ENCODE measurements at regions not wholly inside any gene's neighbourhood (a gene's known extent, or its start where the extent isn't known, plus 50 kb on each side); places are given as distances from the start of the nearest gene placed in this dataset.

- H3K36me3 ChIP-seq (ENCODE audit: control insufficient read depth in 1 of 2, insufficient read depth in 2 of 2, low read length in 2 of 2) = no peaks in the 10 kb centered on the region
- H3K9me3 ChIP-seq (ENCODE audit: control insufficient read depth in 1 of 2, low read length in 2 of 2) = no peaks in the 10 kb centered on the region
- no peak overlapping the region for H3K4me3 ChIP-seq (ENCODE audit: low read depth in 1 of 2, low read length in 2 of 2)
- no peak overlapping the region for H3K27ac ChIP-seq (ENCODE audit: low read length)
- H3K27me3 ChIP-seq (ENCODE audit: low read depth, low read length) = no peaks in the 10 kb centered on the region
- no peaks in the 10 kb centered on the region for H3K4me1 ChIP-seq (ENCODE audit: control insufficient read depth in 1 of 2, insufficient read depth in 2 of 2, low read length in 2 of 2)
Measured at GRCh38 chr3:18649666-18650363, 224.7 kb upstream of the SATB1 start.

- Histone ChIP-seq H3K27ac (ENCODE audit: low read length) (no peak overlapping the region), H3K36me3 (ENCODE audit: control insufficient read depth in 1 of 2, insufficient read depth in 2 of 2, low read length in 2 of 2) (no peaks in the 10 kb centered on the region), H3K9me3 (ENCODE audit: control insufficient read depth in 1 of 2, low read length in 2 of 2) (no peaks in the 10 kb centered on the region), H3K4me1 (ENCODE audit: control insufficient read depth in 1 of 2, insufficient read depth in 2 of 2, low read length in 2 of 2) (no peaks in the 10 kb centered on the region), H3K27me3 (ENCODE audit: low read depth, low read length) (no peaks in the 10 kb centered on the region), H3K4me3 (ENCODE audit: low read depth in 1 of 2, low read length in 2 of 2) (no peak overlapping the region)
Measured at GRCh38 chr3:18648868-18649462, 223.8 kb upstream of the SATB1 start.

- H3K4me3 ChIP-seq (ENCODE audit: low read depth in 1 of 2, low read length in 2 of 2) = no peak overlapping the region
- no peaks in the 10 kb centered on the region for H3K36me3 ChIP-seq (ENCODE audit: control insufficient read depth in 1 of 2, insufficient read depth in 2 of 2, low read length in 2 of 2)
- H3K9me3 ChIP-seq (ENCODE audit: control insufficient read depth in 1 of 2, low read length in 2 of 2) = no peaks in the 10 kb centered on the region
- H3K27ac ChIP-seq (ENCODE audit: low read length) = no peak overlapping the region
- H3K4me1 ChIP-seq (ENCODE audit: control insufficient read depth in 1 of 2, insufficient read depth in 2 of 2, low read length in 2 of 2) = no peaks in the 10 kb centered on the region
- no peaks in the 10 kb centered on the region for H3K27me3 ChIP-seq (ENCODE audit: low read depth, low read length)
Measured at GRCh38 chr3:18648159-18648558, 223.0 kb upstream of the SATB1 start.

- no peaks in the 10 kb centered on the region for H3K4me1 ChIP-seq (ENCODE audit: control insufficient read depth in 1 of 2, insufficient read depth in 2 of 2, low read length in 2 of 2)
- no peak overlapping the region for H3K4me3 ChIP-seq (ENCODE audit: low read depth in 1 of 2, low read length in 2 of 2)
- H3K27ac ChIP-seq (ENCODE audit: low read length) = no peak overlapping the region
- H3K36me3 ChIP-seq (ENCODE audit: control insufficient read depth in 1 of 2, insufficient read depth in 2 of 2, low read length in 2 of 2) = no peaks in the 10 kb centered on the region
- H3K27me3 ChIP-seq (ENCODE audit: low read depth, low read length) = no peaks in the 10 kb centered on the region
- no peaks in the 10 kb centered on the region for H3K9me3 ChIP-seq (ENCODE audit: control insufficient read depth in 1 of 2, low read length in 2 of 2)
Measured at GRCh38 chr3:18645619-18646018, 220.5 kb upstream of the SATB1 start.

- no peaks in the 10 kb centered on the region for H3K4me1 ChIP-seq (ENCODE audit: control insufficient read depth in 1 of 2, insufficient read depth in 2 of 2, low read length in 2 of 2)
- no peaks in the 10 kb centered on the region for H3K36me3 ChIP-seq (ENCODE audit: control insufficient read depth in 1 of 2, insufficient read depth in 2 of 2, low read length in 2 of 2)
- no peaks in the 10 kb centered on the region for H3K27me3 ChIP-seq (ENCODE audit: low read depth, low read length)
- no peak overlapping the region for H3K27ac ChIP-seq (ENCODE audit: low read length)
- H3K9me3 ChIP-seq (ENCODE audit: control insufficient read depth in 1 of 2, low read length in 2 of 2) = no peaks in the 10 kb centered on the region
- no peak overlapping the region for H3K4me3 ChIP-seq (ENCODE audit: low read depth in 1 of 2, low read length in 2 of 2)
Measured at GRCh38 chr3:18643281-18643680, 218.1 kb upstream of the SATB1 start.

- Histone ChIP-seq H3K9me3 (ENCODE audit: control insufficient read depth in 1 of 2, low read length in 2 of 2) (no peaks in the 10 kb centered on the region), H3K4me3 (ENCODE audit: low read depth in 1 of 2, low read length in 2 of 2) (no peak overlapping the region)
Measured at GRCh38 chr3:18641916-18642315, 216.8 kb upstream of the SATB1 start.

GRCh38 chr3:18635215-18635614 is 210.1 kb upstream of the SATB1 start:
- Histone ChIP-seq H3K27me3 (ENCODE audit: low read depth, low read length) (no peaks in the 10 kb centered on the region), H3K27ac (ENCODE audit: low read length) (no peak overlapping the region), H3K9me3 (ENCODE audit: control insufficient read depth in 1 of 2, low read length in 2 of 2) (peaks cover 0 to 4% of the 10 kb centered on the region in 2 donors), H3K36me3 (ENCODE audit: control insufficient read depth in 1 of 2, insufficient read depth in 2 of 2, low read length in 2 of 2) (no peaks in the 10 kb centered on the region), H3K4me3 (ENCODE audit: low read depth in 1 of 2, low read length in 2 of 2) (no peak overlapping the region), H3K4me1 (ENCODE audit: control insufficient read depth in 1 of 2, insufficient read depth in 2 of 2, low read length in 2 of 2) (no peaks in the 10 kb centered on the region)

More at GRCh38 chr3:18641916-18642315, 216.8 kb upstream of the SATB1 start:
- no peaks in the 10 kb centered on the region for H3K4me1 ChIP-seq (ENCODE audit: control insufficient read depth in 1 of 2, insufficient read depth in 2 of 2, low read length in 2 of 2)
- no peaks in the 10 kb centered on the region for H3K36me3 ChIP-seq (ENCODE audit: control insufficient read depth in 1 of 2, insufficient read depth in 2 of 2, low read length in 2 of 2)
- no peaks in the 10 kb centered on the region for H3K27me3 ChIP-seq (ENCODE audit: low read depth, low read length)
- H3K27ac ChIP-seq (ENCODE audit: low read length) = no peak overlapping the region

GRCh38 chr3:18634461-18634860 is 209.3 kb upstream of the SATB1 start:
- Histone ChIP-seq H3K36me3 (ENCODE audit: control insufficient read depth in 1 of 2, insufficient read depth in 2 of 2, low read length in 2 of 2) (no peaks in the 10 kb centered on the region), H3K4me1 (ENCODE audit: control insufficient read depth in 1 of 2, insufficient read depth in 2 of 2, low read length in 2 of 2) (no peaks in the 10 kb centered on the region), H3K27me3 (ENCODE audit: low read depth, low read length) (no peaks in the 10 kb centered on the region), H3K4me3 (ENCODE audit: low read depth in 1 of 2, low read length in 2 of 2) (no peak overlapping the region), H3K9me3 (ENCODE audit: control insufficient read depth in 1 of 2, low read length in 2 of 2) (peaks cover 0 to 4% of the 10 kb centered on the region in 2 donors), H3K27ac (ENCODE audit: low read length) (no peak overlapping the region)

- H3K4me1 ChIP-seq (ENCODE audit: control insufficient read depth in 1 of 2, insufficient read depth in 2 of 2, low read length in 2 of 2) = no peaks in the 10 kb centered on the region
- H3K9me3 ChIP-seq (ENCODE audit: control insufficient read depth in 1 of 2, low read length in 2 of 2) = peaks cover 0 to 4% of the 10 kb centered on the region in 2 donors
Measured at GRCh38 chr3:18633002-18633401, 207.9 kb upstream of the SATB1 start.

GRCh38 chr3:18630295-18630694 is 205.2 kb upstream of the SATB1 start:
- Histone ChIP-seq H3K4me1 (ENCODE audit: control insufficient read depth in 1 of 2, insufficient read depth in 2 of 2, low read length in 2 of 2) (no peaks in the 10 kb centered on the region), H3K27ac (ENCODE audit: low read length) (no peak overlapping the region), H3K27me3 (ENCODE audit: low read depth, low read length) (no peaks in the 10 kb centered on the region), H3K4me3 (ENCODE audit: low read depth in 1 of 2, low read length in 2 of 2) (no peak overlapping the region), H3K36me3 (ENCODE audit: control insufficient read depth in 1 of 2, insufficient read depth in 2 of 2, low read length in 2 of 2) (no peaks in the 10 kb centered on the region), H3K9me3 (ENCODE audit: control insufficient read depth in 1 of 2, low read length in 2 of 2) (peaks cover 0 to 4% of the 10 kb centered on the region in 2 donors)

More at GRCh38 chr3:18633002-18633401, 207.9 kb upstream of the SATB1 start:
- Histone ChIP-seq H3K27ac (ENCODE audit: low read length) (no peak overlapping the region), H3K27me3 (ENCODE audit: low read depth, low read length) (no peaks in the 10 kb centered on the region), H3K4me3 (ENCODE audit: low read depth in 1 of 2, low read length in 2 of 2) (no peak overlapping the region), H3K36me3 (ENCODE audit: control insufficient read depth in 1 of 2, insufficient read depth in 2 of 2, low read length in 2 of 2) (no peaks in the 10 kb centered on the region)

GRCh38 chr3:18625085-18625484 is 199.9 kb upstream of the SATB1 start:
- Histone ChIP-seq H3K4me3 (ENCODE audit: low read depth in 1 of 2, low read length in 2 of 2) (no peak overlapping the region), H3K9me3 (ENCODE audit: control insufficient read depth in 1 of 2, low read length in 2 of 2) (no peaks in the 10 kb centered on the region), H3K36me3 (ENCODE audit: control insufficient read depth in 1 of 2, insufficient read depth in 2 of 2, low read length in 2 of 2) (no peaks in the 10 kb centered on the region), H3K27ac (ENCODE audit: low read length) (no peak overlapping the region), H3K4me1 (ENCODE audit: control insufficient read depth in 1 of 2, insufficient read depth in 2 of 2, low read length in 2 of 2) (no peaks in the 10 kb centered on the region), H3K27me3 (ENCODE audit: low read depth, low read length) (no peaks in the 10 kb centered on the region)

- no peaks in the 10 kb centered on the region for H3K27me3 ChIP-seq (ENCODE audit: low read depth, low read length)
- no peaks in the 10 kb centered on the region for H3K9me3 ChIP-seq (ENCODE audit: control insufficient read depth in 1 of 2, low read length in 2 of 2)
- H3K27ac ChIP-seq (ENCODE audit: low read length) = no peak overlapping the region
- no peaks in the 10 kb centered on the region for H3K36me3 ChIP-seq (ENCODE audit: control insufficient read depth in 1 of 2, insufficient read depth in 2 of 2, low read length in 2 of 2)
- no peak overlapping the region for H3K4me3 ChIP-seq (ENCODE audit: low read depth in 1 of 2, low read length in 2 of 2)
- no peaks in the 10 kb centered on the region for H3K4me1 ChIP-seq (ENCODE audit: control insufficient read depth in 1 of 2, insufficient read depth in 2 of 2, low read length in 2 of 2)
Measured at GRCh38 chr3:18623220-18623619, 198.1 kb upstream of the SATB1 start.

Measured in muscle layer of duodenum (tissue), 2 donors.